CD14-positive monocyte (primary cell): ENCODE measurements at regions not wholly inside any gene's neighbourhood (a gene's known extent, or its start where the extent isn't known, plus 50 kb on each side); places are given as distances from the start of the nearest gene placed in this dataset.
A peak's percentile ranks its signal among the peaks of the same experiment; 100 is the strongest.

Experiments used
- DNase-seq, 3 donors: peaks; one replicate each; pipeline ENCODE4 v3.0.0-alpha.2; 2011 to 2022
- H2AFZ ChIP-seq: 2 replicates; pipeline ENCODE4 v1.6.0; 2012; ENCODE audit warnings: mild to moderate bottlenecking, low read depth, low read length, inconsistent platforms; ENCODE audit not compliant: insufficient read depth, poor library complexity, severe bottlenecking
- H3K27ac ChIP-seq, 2 donors: 1 replicate in 1 of 2; 2 replicates in 1 of 2; pipeline ENCODE4 v1.5.1; 2012 to 2013; ENCODE audit warnings: low read length in 2 of 2, control low read depth in 1 of 2, inconsistent platforms in 1 of 2, low read depth in 1 of 2, mild to moderate bottlenecking in 1 of 2
- H3K27me3 ChIP-seq, 2 donors: one replicate each; pipeline versions ENCODE4 v1.6.0 to v1.6.1; 2011 to 2013; ENCODE audit warnings: low read length in 2 of 2; ENCODE audit not compliant: control insufficient read depth in 2 of 2, insufficient read depth in 2 of 2
- H3K36me3 ChIP-seq, 2 donors: replicated peaks in 1 of 2; 1 replicate in 1 of 2; 2 replicates in 1 of 2; pipeline versions ENCODE4 v1.5.1 to v1.6.1; 2012 to 2013; ENCODE audit warnings: low read length in 2 of 2, control low read depth in 1 of 2, inconsistent platforms in 1 of 2, mild to moderate bottlenecking in 1 of 2; ENCODE audit not compliant: insufficient read depth in 2 of 2, control insufficient read depth in 1 of 2
- H3K4me1 ChIP-seq, 2 donors: 1 replicate in 1 of 2; 2 replicates in 1 of 2; pipeline versions ENCODE4 v1.5.1 to v1.6.1; 2012 to 2013; ENCODE audit warnings: low read length in 2 of 2, control low read depth in 1 of 2, inconsistent platforms in 1 of 2, mild to moderate bottlenecking in 1 of 2, moderate library complexity in 1 of 2; ENCODE audit not compliant: insufficient read depth in 2 of 2, control insufficient read depth in 1 of 2
- H3K4me2 ChIP-seq: replicated peaks from 2 replicates; pipeline ENCODE3; 2012; ENCODE audit warnings: low read length, moderate library complexity, mild to moderate bottlenecking; ENCODE audit not compliant: poor library complexity, severe bottlenecking; ENCODE audit errors: extremely low read depth
- H3K4me3 ChIP-seq, 3 experiments: fragments of 200-600 bp in 1 of 3; sonication (generic) in 1 of 3; replicated peaks in 1 of 3; 1 replicate in 2 of 3; 2 replicates in 1 of 3; pipeline ENCODE4 v1.5.1; 2011 to 2013; ENCODE audit warnings: low read length in 3 of 3, mild to moderate bottlenecking in 3 of 3, control low read depth in 2 of 3, low read depth in 2 of 3, inconsistent platforms in 1 of 3, moderate library complexity in 1 of 3
- H3K79me2 ChIP-seq: 2 replicates; pipeline ENCODE4 v1.6.0; 2012; ENCODE audit warnings: mild to moderate bottlenecking, control low read depth, inconsistent platforms, low read length, moderate library complexity; ENCODE audit not compliant: insufficient read depth
- H3K9ac ChIP-seq: 2 replicates; pipeline ENCODE4 v1.6.0; 2017; ENCODE audit warnings: low read length, mild to moderate bottlenecking; ENCODE audit not compliant: insufficient read depth, poor library complexity, severe bottlenecking
- H3K9me3 ChIP-seq, 2 donors: replicated peaks in 1 of 2; 1 replicate in 1 of 2; 2 replicates in 1 of 2; pipeline versions ENCODE4 v1.5.1 to v1.6.1; 2012 to 2013; ENCODE audit warnings: low read length in 2 of 2, control low read depth in 1 of 2; ENCODE audit not compliant: control insufficient read depth in 1 of 2, insufficient read depth in 1 of 2
- H4K20me1 ChIP-seq: 2 replicates; pipeline ENCODE4 v1.6.0; 2012; ENCODE audit warnings: mild to moderate bottlenecking, low read length, control low read depth, moderate library complexity; ENCODE audit not compliant: insufficient read depth
- H3K27ac Mint-ChIP-seq, 7 donors: one replicate each; pipeline ENCODE4 v1.8.0; 2020; ENCODE audit warnings: mild to moderate bottlenecking in 7 of 7, mixed read lengths in 7 of 7, moderate library complexity in 6 of 7, inconsistent platforms in 2 of 7
- H3K27me3 Mint-ChIP-seq, 3 donors: one replicate each; pipeline ENCODE4 v1.8.0; 2021 to 2022; ENCODE audit warnings: low read depth in 3 of 3, mild to moderate bottlenecking in 3 of 3, mixed read lengths in 3 of 3, moderate library complexity in 3 of 3, inconsistent platforms in 1 of 3
- H3K36me3 Mint-ChIP-seq, 2 donors: one replicate each; pipeline ENCODE4 v1.8.0; 2020; ENCODE audit warnings: mixed read lengths in 2 of 2, inconsistent platforms in 1 of 2, mild to moderate bottlenecking in 1 of 2
- H3K4me1 Mint-ChIP-seq: one replicate; pipeline ENCODE4 v1.8.0; 2020; ENCODE audit warnings: mild to moderate bottlenecking, mixed read lengths
- H3K4me3 Mint-ChIP-seq, 2 donors: one replicate each; pipeline ENCODE4 v1.8.0; 2020; ENCODE audit warnings: mild to moderate bottlenecking in 2 of 2, mixed read lengths in 2 of 2, moderate library complexity in 1 of 2
- H3K9me3 Mint-ChIP-seq, 7 donors: one replicate each; pipeline ENCODE4 v1.8.0; 2020 to 2022; ENCODE audit warnings: mixed read lengths in 7 of 7, mild to moderate bottlenecking in 6 of 7, moderate library complexity in 6 of 7, inconsistent platforms in 2 of 7
- CTCF ChIP-seq: fragments of 200-600 bp; IDR thresholded peaks from one replicate; pipeline ENCODE4 v1.8.0; 2022; ENCODE audit warnings: antibody characterized with exemption, mild to moderate bottlenecking
- WGBS: methylation state at CpG from one replicate; pipeline ENCODE4 v1.1.5; 2013; ENCODE audit warnings: missing lambda C conversion rate; ENCODE audit not compliant: insufficient coverage; 5-methylcytosine and 5-hydroxymethylcytosine counted together
- intact Hi-C, 2 donors: fragments of 100-400 bp; cut with micrococcal nuclease; formaldehyde crosslinking; loops; one replicate each; pipeline versions ENCODE4 v1.15.0 to v1.15.1; 2023

- 90% methylated on average over 10 of the region's 10 CpGs for WGBS
Measured at GRCh38 chr7:156167417-156167807, 355.1 kb upstream of the SHH start.

GRCh38 chr7:156166692-156167416, 354.6 kb upstream of the SHH start:
- DNase-seq, result no peak
- Histone ChIP-seq H3K4me3 (no peak overlapping the region), H3K79me2 (no peaks in the 10 kb centered on the region), H3K27me3 (no peaks in the 10 kb centered on the region), H3K4me1 (no peaks in the 10 kb centered on the region), H3K36me3 (no peaks in the 10 kb centered on the region), H3K9me3 (no peaks in the 10 kb centered on the region), H3K27ac (no peak overlapping the region), H4K20me1 (no peaks in the 10 kb centered on the region), H2AFZ (no peak overlapping the region), H3K4me2 (no peak overlapping the region), H3K9ac (no peak overlapping the region)
- no peaks in the 10 kb centered on the region for H3K4me1 Mint-ChIP-seq
- H3K4me3 Mint-ChIP-seq, result no peak overlapping the region
- WGBS, result 82% methylated on average over 5 of the region's 12 CpGs
- peak overlapping the region in 1 of 7 donors; percentile 15 for H3K27ac Mint-ChIP-seq
- H3K36me3 Mint-ChIP-seq, result no peaks in the 10 kb centered on the region
- no peak for TF ChIP-seq CTCF
- intact Hi-C loops, result no loop called here
- H3K9me3 Mint-ChIP-seq, result peaks cover 0 to 3% (median 0%) of the 10 kb centered on the region in 7 donors
- peaks cover 0 to 2% (median 0%) of the 10 kb centered on the region in 3 donors for H3K27me3 Mint-ChIP-seq

More at GRCh38 chr7:156167417-156167807, 355.1 kb upstream of the SHH start:
- H2AFZ ChIP-seq, result no peak overlapping the region
- H3K4me1 ChIP-seq, result no peaks in the 10 kb centered on the region
- no peak overlapping the region for H3K4me3 ChIP-seq
- H3K9ac ChIP-seq, result no peak overlapping the region
- Mint-ChIP-seq H3K4me1 (no peaks in the 10 kb centered on the region), H3K36me3 (no peaks in the 10 kb centered on the region), H3K4me3 (no peak overlapping the region), H3K27me3 (peaks cover 0 to 2% (median 0%) of the 10 kb centered on the region in 3 donors), H3K27ac (no peak overlapping the region), H3K9me3 (peaks cover 0 to 3% (median 0%) of the 10 kb centered on the region in 7 donors)
- H3K36me3 ChIP-seq, result no peaks in the 10 kb centered on the region
- H3K27me3 ChIP-seq, result no peaks in the 10 kb centered on the region
- TF ChIP-seq CTCF, result no peak
- H3K79me2 ChIP-seq, result no peaks in the 10 kb centered on the region
- H3K4me2 ChIP-seq, result no peak overlapping the region
- DNase-seq, result no peak
- intact Hi-C loops, result no loop called here
- no peak overlapping the region for H3K27ac ChIP-seq
- H4K20me1 ChIP-seq, result no peaks in the 10 kb centered on the region
- no peaks in the 10 kb centered on the region for H3K9me3 ChIP-seq
